ENCODE measurements at regions not wholly inside any gene's neighbourhood (a gene's known extent, or its start where the extent isn't known, plus 50 kb on each side); places are given as distances from the start of the nearest gene placed in this dataset.

DNA sequence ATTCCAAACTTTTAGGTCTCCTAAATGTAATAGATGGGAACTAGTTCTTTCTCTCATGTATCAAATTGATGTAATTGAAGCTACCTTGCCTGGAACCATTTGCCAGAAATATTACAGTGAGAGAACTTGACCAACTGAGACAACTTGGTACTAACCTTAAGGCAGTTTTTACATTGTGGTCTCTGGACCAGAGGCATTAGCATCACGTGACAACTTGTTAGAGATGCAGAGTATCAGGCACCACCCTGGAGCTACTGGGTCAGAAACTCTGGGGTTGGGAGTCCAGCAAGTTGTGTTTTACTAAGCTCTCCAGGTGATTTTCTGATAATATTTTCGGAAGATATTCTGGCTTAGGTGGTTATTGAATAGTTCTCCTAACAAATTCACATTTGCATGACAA is 982.1 kb upstream of the SLC35B3 start:
- TF ChIP-seq CTCF (IDR thresholded peaks at IDR 0.05 in 2 of 3, conservative IDR thresholded peaks at IDR 0.05 in 1 of 3; ENCODE audit: borderline replicate concordance in 1 of 3, insufficient read depth in 1 of 3, low read depth in 2 of 3, low read length in 2 of 3) = no peak
- TF ChIP-seq, protein P1, sequence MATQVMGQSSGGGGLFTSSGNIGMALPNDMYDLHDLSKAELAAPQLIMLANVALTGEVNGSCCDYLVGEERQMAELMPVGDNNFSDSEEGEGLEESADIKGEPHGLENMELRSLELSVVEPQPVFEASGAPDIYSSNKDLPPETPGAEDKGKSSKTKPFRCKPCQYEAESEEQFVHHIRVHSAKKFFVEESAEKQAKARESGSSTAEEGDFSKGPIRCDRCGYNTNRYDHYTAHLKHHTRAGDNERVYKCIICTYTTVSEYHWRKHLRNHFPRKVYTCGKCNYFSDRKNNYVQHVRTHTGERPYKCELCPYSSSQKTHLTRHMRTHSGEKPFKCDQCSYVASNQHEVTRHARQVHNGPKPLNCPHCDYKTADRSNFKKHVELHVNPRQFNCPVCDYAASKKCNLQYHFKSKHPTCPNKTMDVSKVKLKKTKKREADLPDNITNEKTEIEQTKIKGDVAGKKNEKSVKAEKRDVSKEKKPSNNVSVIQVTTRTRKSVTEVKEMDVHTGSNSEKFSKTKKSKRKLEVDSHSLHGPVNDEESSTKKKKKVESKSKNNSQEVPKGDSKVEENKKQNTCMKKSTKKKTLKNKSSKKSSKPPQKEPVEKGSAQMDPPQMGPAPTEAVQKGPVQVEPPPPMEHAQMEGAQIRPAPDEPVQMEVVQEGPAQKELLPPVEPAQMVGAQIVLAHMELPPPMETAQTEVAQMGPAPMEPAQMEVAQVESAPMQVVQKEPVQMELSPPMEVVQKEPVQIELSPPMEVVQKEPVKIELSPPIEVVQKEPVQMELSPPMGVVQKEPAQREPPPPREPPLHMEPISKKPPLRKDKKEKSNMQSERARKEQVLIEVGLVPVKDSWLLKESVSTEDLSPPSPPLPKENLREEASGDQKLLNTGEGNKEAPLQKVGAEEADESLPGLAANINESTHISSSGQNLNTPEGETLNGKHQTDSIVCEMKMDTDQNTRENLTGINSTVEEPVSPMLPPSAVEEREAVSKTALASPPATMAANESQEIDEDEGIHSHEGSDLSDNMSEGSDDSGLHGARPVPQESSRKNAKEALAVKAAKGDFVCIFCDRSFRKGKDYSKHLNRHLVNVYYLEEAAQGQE (IDR thresholded peaks at IDR 0.05; ENCODE audit: low read depth) = no peak
